Choroid plexus epithelial cell (primary cell): ENCODE measurements at regions not wholly inside any gene's neighbourhood (a gene's known extent, or its start where the extent isn't known, plus 50 kb on each side); places are given as distances from the start of the nearest gene placed in this dataset.
A peak's percentile ranks its signal among the peaks of the same experiment; 100 is the strongest.

Source experiments
- DNase-seq: peaks from one replicate; pipeline ENCODE4 v3.0.0-alpha.2; 2010; ENCODE audit warnings: low read depth
- H3K4me3 ChIP-seq: 2 replicates; pipeline ENCODE4 v1.5.1; 2011; ENCODE audit warnings: low read depth, mild to moderate bottlenecking, control low read depth, low read length, moderate library complexity
- TF ChIP-seq, protein P1 (sequence below): conservative IDR thresholded peaks from 2 replicates; pipeline ENCODE4 v1.5.1; 2011; ENCODE audit warnings: low read depth, mild to moderate bottlenecking, control low read depth, inconsistent platforms, low read length, moderate library complexity

DNA sequence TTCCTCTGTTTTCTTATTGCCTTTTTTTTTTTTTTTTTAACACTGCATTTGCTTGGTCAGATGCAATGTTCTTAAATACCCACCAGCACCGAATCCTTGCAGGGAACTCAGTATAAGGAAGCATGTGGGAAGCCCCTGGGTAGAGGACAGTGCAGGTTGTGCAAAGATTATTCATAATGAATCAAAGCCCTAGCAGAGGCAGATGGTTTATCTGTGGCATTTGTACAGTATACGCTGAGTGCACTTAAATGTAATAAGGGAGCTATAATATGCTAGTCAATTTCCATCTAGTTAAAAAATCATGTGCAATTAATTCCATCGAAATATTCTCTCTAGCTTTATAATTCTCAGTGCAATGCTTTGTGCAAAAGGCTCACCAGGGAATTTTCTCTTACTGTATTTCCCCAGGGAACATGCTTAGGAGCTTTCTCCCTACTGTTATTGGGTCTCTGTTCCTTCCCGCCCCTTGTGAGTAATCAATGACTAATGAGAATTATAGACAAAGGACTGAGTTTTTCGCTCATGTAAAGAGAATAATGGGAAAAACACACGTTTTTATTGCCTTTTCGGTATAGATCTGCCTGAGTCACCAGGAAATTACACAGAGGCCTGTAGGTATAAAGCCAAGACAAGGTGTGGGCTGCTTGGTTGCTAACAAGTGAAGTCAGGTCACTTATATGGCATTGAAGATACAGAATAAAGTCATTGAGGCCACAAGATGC lies 1214.3 kb upstream of the TMEM132C start:
- DNase-seq = no peak
- H3K4me3 ChIP-seq = no peak overlapping the region
- TF ChIP-seq, protein P1, sequence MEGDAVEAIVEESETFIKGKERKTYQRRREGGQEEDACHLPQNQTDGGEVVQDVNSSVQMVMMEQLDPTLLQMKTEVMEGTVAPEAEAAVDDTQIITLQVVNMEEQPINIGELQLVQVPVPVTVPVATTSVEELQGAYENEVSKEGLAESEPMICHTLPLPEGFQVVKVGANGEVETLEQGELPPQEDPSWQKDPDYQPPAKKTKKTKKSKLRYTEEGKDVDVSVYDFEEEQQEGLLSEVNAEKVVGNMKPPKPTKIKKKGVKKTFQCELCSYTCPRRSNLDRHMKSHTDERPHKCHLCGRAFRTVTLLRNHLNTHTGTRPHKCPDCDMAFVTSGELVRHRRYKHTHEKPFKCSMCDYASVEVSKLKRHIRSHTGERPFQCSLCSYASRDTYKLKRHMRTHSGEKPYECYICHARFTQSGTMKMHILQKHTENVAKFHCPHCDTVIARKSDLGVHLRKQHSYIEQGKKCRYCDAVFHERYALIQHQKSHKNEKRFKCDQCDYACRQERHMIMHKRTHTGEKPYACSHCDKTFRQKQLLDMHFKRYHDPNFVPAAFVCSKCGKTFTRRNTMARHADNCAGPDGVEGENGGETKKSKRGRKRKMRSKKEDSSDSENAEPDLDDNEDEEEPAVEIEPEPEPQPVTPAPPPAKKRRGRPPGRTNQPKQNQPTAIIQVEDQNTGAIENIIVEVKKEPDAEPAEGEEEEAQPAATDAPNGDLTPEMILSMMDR = no peak

DNA sequence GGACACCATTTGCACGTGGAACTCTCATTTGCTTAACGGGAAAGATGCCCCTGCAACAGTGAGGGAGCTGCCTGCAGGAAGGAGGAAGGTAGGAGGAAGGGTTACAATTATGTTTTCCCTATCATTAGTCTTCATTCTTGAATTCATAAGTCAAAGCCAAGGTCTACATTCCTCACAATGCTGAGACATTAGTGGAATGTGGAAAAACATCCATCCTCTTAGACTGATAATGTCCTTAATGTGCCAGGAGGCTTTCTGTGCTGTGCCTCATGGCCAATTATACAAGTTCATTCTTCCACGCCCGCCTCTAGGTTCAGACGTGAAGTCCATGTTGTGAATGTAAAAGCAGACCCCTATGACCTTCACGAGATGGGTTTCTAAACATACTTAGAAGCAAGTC lies 1212.4 kb upstream of the TMEM132C start:
- TF ChIP-seq, protein P1 = no peak
- no peak overlapping the region for H3K4me3 ChIP-seq
- DNase-seq = peak; percentile 21

DNA sequence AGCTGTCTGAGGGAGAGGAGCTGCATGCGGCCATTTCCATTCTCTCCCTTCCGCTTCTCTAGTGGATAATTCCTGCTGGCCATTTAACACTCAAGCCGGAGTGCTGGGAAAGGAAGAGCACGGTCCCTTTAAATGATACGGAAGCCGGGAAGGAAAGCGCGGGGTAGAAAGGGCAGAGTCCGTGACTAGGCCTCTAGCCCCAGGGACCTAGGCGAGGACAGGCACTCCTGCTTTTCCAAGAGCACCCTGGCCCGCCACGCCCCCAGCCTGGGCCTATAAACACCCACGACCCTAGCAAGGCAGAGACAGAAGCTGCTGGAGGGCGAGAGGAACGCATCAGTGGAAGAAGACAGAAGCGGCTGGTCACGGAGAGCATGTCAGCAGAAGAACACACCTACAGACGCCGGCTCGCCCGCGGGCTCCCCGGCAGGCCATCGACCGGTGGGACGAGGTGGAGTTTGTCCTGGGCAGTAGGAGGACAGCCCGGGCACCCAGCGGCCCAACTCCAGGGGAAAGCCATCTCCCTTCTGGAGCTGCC lies 1206.6 kb upstream of the TMEM132C start:
- DNase-seq = no peak
- H3K4me3 ChIP-seq = no peak overlapping the region
- TF ChIP-seq, protein P1 = no peak

DNA sequence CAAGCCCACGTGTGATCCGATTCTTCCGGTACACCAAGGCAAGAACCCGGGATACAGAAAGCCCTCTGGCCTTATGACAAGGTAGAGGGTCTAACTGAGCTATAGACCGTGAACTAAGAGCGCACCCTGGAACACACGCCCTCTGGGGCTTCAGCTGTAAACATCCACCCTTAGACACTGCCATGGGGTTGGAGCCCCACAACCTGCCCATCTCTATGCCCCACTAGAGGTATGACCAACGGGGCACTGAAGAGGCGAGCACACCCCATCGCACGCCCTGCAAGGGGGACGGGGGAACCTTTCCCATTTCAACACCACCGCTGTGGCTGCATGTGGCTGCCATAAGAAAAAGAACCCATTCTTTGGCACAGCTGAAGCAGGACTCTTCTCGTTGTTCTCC lies 1206.0 kb upstream of the TMEM132C start:
- no peak for DNase-seq
- TF ChIP-seq, protein P1 = no peak
- H3K4me3 ChIP-seq = no peak overlapping the region

DNA sequence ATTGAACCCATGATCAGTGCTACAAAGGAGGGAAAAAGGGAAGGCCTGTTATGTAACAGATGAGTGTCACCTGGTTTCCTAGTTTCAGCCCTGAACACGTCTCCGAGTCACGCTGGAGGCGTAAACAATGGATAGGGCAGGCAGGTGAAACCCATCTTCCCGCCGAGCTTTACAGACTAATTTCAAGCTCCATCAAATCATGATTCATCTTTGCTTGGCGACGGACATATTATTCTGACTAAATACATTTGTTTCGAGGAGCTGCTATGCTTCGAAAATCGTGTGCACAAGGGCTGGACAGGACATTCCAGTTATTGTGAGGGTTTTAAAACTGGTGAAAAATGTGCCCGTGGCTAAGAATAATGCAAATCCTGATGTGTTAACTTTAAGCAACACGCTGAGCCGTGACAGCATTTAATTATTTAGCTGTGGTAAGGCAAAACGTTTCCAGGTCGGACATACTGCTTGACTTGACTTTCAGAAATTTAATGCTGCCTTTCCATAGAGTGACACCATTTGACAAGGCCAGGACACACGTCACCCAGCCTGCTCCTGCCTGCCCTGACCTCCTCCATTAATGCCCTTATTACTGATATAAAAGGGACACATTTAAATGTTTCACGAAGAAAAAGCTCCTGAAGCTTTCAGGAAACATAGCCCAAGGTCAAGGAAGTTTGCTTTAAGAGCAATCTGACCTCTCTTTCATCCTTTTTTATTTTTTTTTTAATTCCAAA lies 1203.5 kb upstream of the TMEM132C start:
- no peak overlapping the region for H3K4me3 ChIP-seq
- TF ChIP-seq, protein P1 = no peak
- DNase-seq = no peak

DNA sequence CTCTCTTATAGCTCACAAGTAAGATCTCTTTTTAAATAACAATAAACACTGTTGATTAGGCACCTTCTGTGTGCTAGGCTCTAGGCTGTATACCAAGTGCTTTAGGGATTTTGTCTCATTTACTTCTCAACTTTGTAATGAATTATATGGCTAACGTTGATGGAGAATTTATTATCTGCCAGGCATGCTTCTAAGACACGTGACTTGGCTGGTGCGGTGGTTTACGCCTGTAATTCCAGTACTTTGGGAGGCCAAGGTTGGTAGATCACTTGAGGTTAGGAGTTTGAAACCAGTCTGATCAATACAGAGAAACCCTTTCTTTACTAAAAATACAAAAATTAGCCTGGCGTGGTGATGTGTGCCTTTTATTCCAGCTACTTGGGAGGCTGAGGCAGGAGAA lies 1202.8 kb upstream of the TMEM132C start:
- H3K4me3 ChIP-seq = no peak overlapping the region
- TF ChIP-seq, protein P1 = no peak
- no peak for DNase-seq
